OCI-LY7 (cell line): ENCODE measurements at regions not wholly inside any gene's neighbourhood (a gene's known extent, or its start where the extent isn't known, plus 50 kb on each side); places are given as distances from the start of the nearest gene placed in this dataset.

Source experiments
- BruUV-seq: library from RNA; stranded (reverse); fragments of 400-500 nt; replicated peaks from 2 replicates; lab custom pipeline; 2021; lab: Mats Ljungman, UMichigan
- CTCF ChIA-PET: fragments of 300-600 bp; sonication (Branson Sonifier 250); formaldehyde crosslinking; loops from one replicate; lab custom pipeline; 2022; ENCODE audit warnings: antibody characterized with exemption; ENCODE audit not compliant: unreplicated experiment; lab: Charles Lee
- POLR2A ChIA-PET: fragments of 300-600 bp; sonication (Branson Sonifier 250); formaldehyde crosslinking; loops from one replicate; lab custom pipeline; 2022; ENCODE audit warnings: antibody characterized with exemption; lab: Charles Lee
- DNase-seq: peaks from one replicate; pipeline ENCODE4 v3.0.0-alpha.2; 2015; ENCODE audit warnings: low spot score
- H2AFZ ChIP-seq: fragments of 200-600 bp; sonication (generic), shearing (Covaris generic); 2 replicates; pipeline ENCODE4 v1.6.1; 2014; ENCODE audit warnings: mild to moderate bottlenecking, antibody characterized with exemption, low read length, moderate library complexity
- H3K27ac ChIP-seq: fragments of 200-600 bp; sonication (generic); 2 replicates; pipeline ENCODE4 v1.5.1; 2014; ENCODE audit warnings: mixed run types, low read depth, mild to moderate bottlenecking, moderate library complexity, low read length, inconsistent platforms; ENCODE audit not compliant: poor library complexity, severe bottlenecking
- H3K36me3 ChIP-seq: fragments of 200-600 bp; sonication (generic); 2 replicates; pipeline ENCODE4 v1.6.1; 2014; ENCODE audit warnings: mild to moderate bottlenecking, antibody characterized with exemption, low read length, moderate library complexity, mixed read lengths; ENCODE audit not compliant: insufficient read depth
- H3K4me1 ChIP-seq: fragments of 200-600 bp; sonication (generic); 2 replicates; pipeline ENCODE4 v1.5.1; 2014; ENCODE audit warnings: mild to moderate bottlenecking, low read length; ENCODE audit not compliant: insufficient read depth, poor library complexity, severe bottlenecking
- H3K4me2 ChIP-seq: fragments of 200-600 bp; sonication (generic); 2 replicates; pipeline ENCODE4 v1.6.1; 2014; ENCODE audit warnings: mild to moderate bottlenecking, low read length
- H3K4me3 ChIP-seq: fragments of 200-600 bp; sonication (generic); 2 replicates; pipeline ENCODE4 v1.5.1; 2014; ENCODE audit warnings: mild to moderate bottlenecking, low read depth, low read length; ENCODE audit not compliant: poor library complexity, severe bottlenecking
- H3K79me2 ChIP-seq: fragments of 200-600 bp; sonication (generic); 2 replicates; pipeline ENCODE4 v1.6.1; 2016; ENCODE audit warnings: low read depth, mild to moderate bottlenecking, low read length, moderate library complexity, mixed read lengths; ENCODE audit not compliant: insufficient read depth
- H3K9me2 ChIP-seq: fragments of 200-600 bp; sonication (generic); 2 replicates; pipeline ENCODE4 v1.6.1; 2016; ENCODE audit warnings: mild to moderate bottlenecking, low read length, mixed read lengths; ENCODE audit not compliant: insufficient read depth
- H3K9me3 ChIP-seq: fragments of 200-600 bp; sonication (generic); 2 replicates; pipeline ENCODE4 v1.6.1; 2014; ENCODE audit warnings: mild to moderate bottlenecking, mixed run types, low read length, mixed read lengths
- H4K20me1 ChIP-seq: fragments of 200-600 bp; sonication (generic); 2 replicates; pipeline ENCODE4 v1.6.1; 2014; ENCODE audit warnings: mild to moderate bottlenecking, antibody characterized with exemption, low read length, moderate library complexity, mixed read lengths; ENCODE audit not compliant: insufficient read depth
- EZH2phosphoT487 ChIP-seq: fragments of 200-600 bp; sonication (generic); IDR thresholded peaks from 2 replicates; pipeline ENCODE4 v1.6.1; 2018; ENCODE audit warnings: low read depth, borderline replicate concordance, mild to moderate bottlenecking, mixed run types, antibody characterized with exemption, low read length, moderate library complexity, mixed read lengths
- intact Hi-C: fragments of 100-400 bp; cut with micrococcal nuclease; formaldehyde crosslinking; loops from one replicate; pipeline ENCODE4 v1.10.0; 2022; ENCODE audit not compliant: unreplicated experiment
- TF ChIP-seq, protein P1 (sequence below): fragments of 200-600 bp; sonication (generic); conservative IDR thresholded peaks from 2 replicates; pipeline ENCODE4 v1.5.1; 2014; ENCODE audit warnings: mild to moderate bottlenecking, antibody characterized with exemption, low read length, moderate library complexity, mixed read lengths

DNA sequence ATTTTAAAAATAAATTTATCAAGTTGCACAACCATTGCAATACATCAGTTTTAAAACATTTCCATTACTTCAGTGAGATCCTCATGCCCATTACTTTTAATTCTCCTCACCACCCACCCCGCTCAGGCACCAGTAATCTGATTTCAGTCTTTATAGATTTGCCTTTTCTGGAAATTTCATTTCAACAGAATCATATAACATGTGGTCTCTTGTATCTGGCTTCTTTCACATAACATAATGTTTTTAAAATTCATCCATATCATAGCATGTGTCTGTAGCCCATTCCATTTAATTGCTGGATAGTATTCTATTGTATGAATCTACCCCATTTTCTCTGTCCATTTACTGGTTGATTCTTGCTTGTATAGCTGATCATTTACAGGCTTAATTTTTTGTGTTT is 110.3 kb upstream of the TMEM108 start:
- no peak overlapping the region for H2AFZ ChIP-seq
- H3K27ac ChIP-seq, result no peak overlapping the region
- H3K4me3 ChIP-seq, result no peak overlapping the region
- CTCF ChIA-PET, result no interaction called here
- H3K36me3 ChIP-seq, result no peaks in the 10 kb centered on the region
- no peaks in the 10 kb centered on the region for H4K20me1 ChIP-seq
- H3K9me2 ChIP-seq, result no peaks in the 10 kb centered on the region
- POLR2A ChIA-PET, result no interaction called here
- H3K4me2 ChIP-seq, result no peak overlapping the region
- no peaks in the 10 kb centered on the region for H3K79me2 ChIP-seq
- intact Hi-C loops, result no loop called here
- no TSS peak for BruUV-seq
- H3K4me1 ChIP-seq, result no peaks in the 10 kb centered on the region
- H3K9me3 ChIP-seq, result no peaks in the 10 kb centered on the region
- TF ChIP-seq EZH2phosphoT487, result no peak
- TF ChIP-seq, protein P1, sequence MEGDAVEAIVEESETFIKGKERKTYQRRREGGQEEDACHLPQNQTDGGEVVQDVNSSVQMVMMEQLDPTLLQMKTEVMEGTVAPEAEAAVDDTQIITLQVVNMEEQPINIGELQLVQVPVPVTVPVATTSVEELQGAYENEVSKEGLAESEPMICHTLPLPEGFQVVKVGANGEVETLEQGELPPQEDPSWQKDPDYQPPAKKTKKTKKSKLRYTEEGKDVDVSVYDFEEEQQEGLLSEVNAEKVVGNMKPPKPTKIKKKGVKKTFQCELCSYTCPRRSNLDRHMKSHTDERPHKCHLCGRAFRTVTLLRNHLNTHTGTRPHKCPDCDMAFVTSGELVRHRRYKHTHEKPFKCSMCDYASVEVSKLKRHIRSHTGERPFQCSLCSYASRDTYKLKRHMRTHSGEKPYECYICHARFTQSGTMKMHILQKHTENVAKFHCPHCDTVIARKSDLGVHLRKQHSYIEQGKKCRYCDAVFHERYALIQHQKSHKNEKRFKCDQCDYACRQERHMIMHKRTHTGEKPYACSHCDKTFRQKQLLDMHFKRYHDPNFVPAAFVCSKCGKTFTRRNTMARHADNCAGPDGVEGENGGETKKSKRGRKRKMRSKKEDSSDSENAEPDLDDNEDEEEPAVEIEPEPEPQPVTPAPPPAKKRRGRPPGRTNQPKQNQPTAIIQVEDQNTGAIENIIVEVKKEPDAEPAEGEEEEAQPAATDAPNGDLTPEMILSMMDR, result no peak
- DNase-seq, result no peak

DNA sequence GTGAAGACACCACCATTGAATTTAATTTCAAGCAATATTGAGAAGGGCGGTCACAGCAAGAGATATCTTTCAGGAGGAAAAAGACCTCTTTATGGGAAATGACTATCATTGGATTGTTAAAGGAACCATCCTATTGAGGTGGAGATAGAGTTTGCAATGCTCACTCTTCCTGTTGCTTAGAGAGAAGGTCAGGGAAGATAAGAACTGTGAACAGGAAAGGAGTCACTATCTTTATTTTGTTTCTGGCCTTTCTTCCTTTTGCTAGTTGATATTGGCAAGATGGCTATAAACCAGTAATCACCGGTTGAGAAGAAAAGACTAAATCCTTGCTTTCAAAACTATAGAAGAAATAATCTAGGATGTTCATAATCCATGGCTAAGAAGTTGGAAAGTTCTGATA is 112.1 kb upstream of the TMEM108 start:
- no peaks in the 10 kb centered on the region for H3K79me2 ChIP-seq
- no peaks in the 10 kb centered on the region for H3K9me2 ChIP-seq
- TF ChIP-seq EZH2phosphoT487, result no peak
- TF ChIP-seq, protein P1, result no peak
- H3K27ac ChIP-seq, result no peak overlapping the region
- no peak overlapping the region for H2AFZ ChIP-seq
- CTCF ChIA-PET, result no interaction called here
- no peak for DNase-seq
- no peak overlapping the region for H3K4me2 ChIP-seq
- POLR2A ChIA-PET, result interaction anchor here (0.5 kb wide), 1 partner anchor 150 kb away, joined by 8 read pairs; no protein-coding TSS in a partner anchor
- no TSS peak for BruUV-seq
- H4K20me1 ChIP-seq, result no peaks in the 10 kb centered on the region
- H3K36me3 ChIP-seq, result no peaks in the 10 kb centered on the region
- intact Hi-C loops, result no loop called here
- no peaks in the 10 kb centered on the region for H3K9me3 ChIP-seq
- H3K4me3 ChIP-seq, result no peak overlapping the region
- no peaks in the 10 kb centered on the region for H3K4me1 ChIP-seq

DNA sequence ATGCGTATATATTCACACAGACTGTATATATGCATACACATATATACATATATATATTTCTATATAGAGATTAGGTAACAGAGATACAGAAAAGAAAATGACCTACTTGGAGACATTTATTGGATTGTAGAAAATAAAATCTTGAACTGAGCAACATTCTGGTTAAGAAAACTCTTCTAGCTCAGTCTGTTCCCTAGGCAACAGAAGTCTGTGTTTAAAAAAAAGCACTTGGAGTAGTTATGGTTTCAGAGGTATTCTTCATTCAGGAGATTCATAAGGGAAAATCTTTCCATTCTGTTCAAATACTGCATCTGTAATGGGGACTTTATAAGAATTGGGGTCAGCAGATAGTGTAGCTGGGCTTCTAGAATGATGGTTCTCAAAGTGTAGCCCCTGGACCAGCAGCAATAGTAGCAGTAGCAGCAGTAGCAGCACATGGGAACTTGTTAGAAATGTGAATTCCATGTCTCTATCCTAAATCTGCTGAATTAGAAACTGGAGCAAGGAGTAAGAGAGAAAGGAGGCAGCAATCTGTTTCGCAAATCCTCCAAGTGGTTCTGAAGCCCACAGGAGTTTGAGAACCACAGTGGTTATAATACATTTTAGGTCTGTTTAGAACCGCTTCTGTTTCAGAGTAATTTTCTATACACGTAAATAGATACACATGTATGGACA is 112.8 kb upstream of the TMEM108 start:
- DNase-seq, result no peak
- TF ChIP-seq, protein P1, result no peak
- TF ChIP-seq EZH2phosphoT487, result no peak
- H3K4me2 ChIP-seq, result no peak overlapping the region
- no peaks in the 10 kb centered on the region for H3K9me2 ChIP-seq
- no peaks in the 10 kb centered on the region for H3K79me2 ChIP-seq
- ChIA-PET CTCF (no interaction called here), POLR2A (no interaction called here)
- H3K4me1 ChIP-seq, result no peaks in the 10 kb centered on the region
- no peaks in the 10 kb centered on the region for H4K20me1 ChIP-seq
- intact Hi-C loops, result no loop called here
- no peaks in the 10 kb centered on the region for H3K36me3 ChIP-seq
- H2AFZ ChIP-seq, result no peak overlapping the region
- H3K4me3 ChIP-seq, result no peak overlapping the region
- no peak overlapping the region for H3K27ac ChIP-seq
- H3K9me3 ChIP-seq, result no peaks in the 10 kb centered on the region
- BruUV-seq, result no TSS peak
